IMR-90 (cell line): ENCODE measurements at regions not wholly inside any gene's neighbourhood (a gene's known extent, or its start where the extent isn't known, plus 50 kb on each side); places are given as distances from the start of the nearest gene placed in this dataset.
A peak's percentile ranks its signal among the peaks of the same experiment; 100 is the strongest.

Experiments used
- ATAC-seq: fragments of 200-7000 bp; cut with Tn5 transposase; 2 replicates; pipeline ENCODE4 v1.9.1; 2020; ENCODE audit warnings: low read depth, mild to moderate bottlenecking, moderate library complexity
- BruUV-seq: library from RNA; stranded (reverse); fragments of 400-500 nt; replicated peaks from 2 replicates; lab custom pipeline; 2021; lab: Mats Ljungman, UMichigan
- CTCF ChIA-PET: fragments of 300-600 bp; formaldehyde crosslinking; extraction: SDS; loops from one replicate; lab custom pipeline; 2021; ENCODE audit warnings: antibody characterized with exemption; lab: Yijun Ruan, JAX
- POLR2A ChIA-PET: fragments of 300-600 bp; sonication (Branson Sonifier 250); formaldehyde crosslinking; loops from one replicate; lab custom pipeline; 2022; ENCODE audit warnings: antibody characterized with exemption; ENCODE audit not compliant: unreplicated experiment; lab: Charles Lee
- DNase-seq: peaks from one replicate; pipeline ENCODE4 v3.0.0; 2013
- H2AFZ ChIP-seq: replicated peaks from 2 replicates; pipeline ENCODE3; 2013; ENCODE audit warnings: low read length, mild to moderate bottlenecking; ENCODE audit not compliant: poor library complexity
- H2AK5ac ChIP-seq: 2 replicates; pipeline ENCODE4 v1.6.1; 2013; ENCODE audit warnings: low read depth, low read length, inconsistent platforms
- H2AK9ac ChIP-seq: replicated peaks from 2 replicates; pipeline ENCODE3; 2013; ENCODE audit warnings: mild to moderate bottlenecking, low read depth, low read length, moderate library complexity; ENCODE audit not compliant: poor library complexity
- H2BK120ac ChIP-seq: 2 replicates; pipeline ENCODE4 v1.6.1; 2013; ENCODE audit warnings: low read depth, low read length, inconsistent platforms
- H2BK15ac ChIP-seq: 3 replicates; pipeline ENCODE4 v1.6.1; 2013; ENCODE audit warnings: low read depth, low read length, inconsistent platforms
- H2BK20ac ChIP-seq: 2 replicates; pipeline ENCODE4 v1.6.1; 2013; ENCODE audit warnings: low read depth, mild to moderate bottlenecking, inconsistent platforms, low read length, moderate library complexity
- H2BK5ac ChIP-seq: 2 replicates; pipeline ENCODE4 v1.6.1; 2013; ENCODE audit warnings: mild to moderate bottlenecking, low read depth, low read length, inconsistent platforms; ENCODE audit not compliant: poor library complexity, severe bottlenecking
- H3K14ac ChIP-seq: replicated peaks from 2 replicates; pipeline ENCODE4 v1.6.1; 2013; ENCODE audit warnings: low read depth, low read length, inconsistent platforms
- H3K18ac ChIP-seq: 2 replicates; pipeline ENCODE4 v1.6.1; 2013; ENCODE audit warnings: low read depth, low read length, control low read depth
- H3K23ac ChIP-seq: 2 replicates; pipeline ENCODE4 v1.6.1; 2013; ENCODE audit warnings: low read depth, low read length, inconsistent platforms
- H3K27ac ChIP-seq: 2 replicates; pipeline ENCODE4 v1.5.1; 2013; ENCODE audit warnings: mild to moderate bottlenecking, control low read depth, low read length; ENCODE audit not compliant: insufficient read depth
- H3K27me3 ChIP-seq: 2 replicates; pipeline ENCODE4 v1.6.1; 2013; ENCODE audit warnings: low read length; ENCODE audit not compliant: control insufficient read depth, insufficient read depth
- H3K36me3 ChIP-seq: 2 replicates; pipeline ENCODE4 v1.6.1; 2013; ENCODE audit warnings: low read length, mixed read lengths; ENCODE audit not compliant: control insufficient read depth, insufficient read depth
- H3K4ac ChIP-seq: 2 replicates; pipeline ENCODE4 v1.6.1; 2013; ENCODE audit warnings: low read depth, low read length, inconsistent platforms
- H3K4me1 ChIP-seq: 2 replicates; pipeline ENCODE4 v1.6.1; 2013; ENCODE audit warnings: low read length, mixed read lengths; ENCODE audit not compliant: control insufficient read depth, insufficient read depth
- H3K4me2 ChIP-seq: 2 replicates; pipeline ENCODE4 v1.6.1; 2013; ENCODE audit warnings: low read depth, mild to moderate bottlenecking, control low read depth, low read length, moderate library complexity
- H3K4me3 ChIP-seq: 2 replicates; pipeline ENCODE4 v1.5.1; 2013; ENCODE audit warnings: low read depth, mild to moderate bottlenecking, control low read depth, low read length, moderate library complexity; ENCODE audit not compliant: insufficient read depth
- H3K56ac ChIP-seq: 2 replicates; pipeline ENCODE4 v1.6.1; 2013; ENCODE audit warnings: low read length, inconsistent platforms; ENCODE audit not compliant: insufficient read depth; ENCODE audit errors: extremely low read depth
- H3K79me1 ChIP-seq, 2 experiments: 2 replicates each; pipeline ENCODE4 v1.6.1; 2013; ENCODE audit warnings: low read length in 2 of 2, inconsistent platforms in 1 of 2, low read depth in 1 of 2
- H3K9ac ChIP-seq: 2 replicates; pipeline ENCODE4 v1.6.1; 2013; ENCODE audit warnings: low read depth, low read length, control low read depth
- H3K9me1 ChIP-seq: 2 replicates; pipeline ENCODE4 v1.6.1; 2013; ENCODE audit warnings: low read length, inconsistent platforms; ENCODE audit not compliant: insufficient read depth
- H3K9me3 ChIP-seq: 2 replicates; pipeline ENCODE4 v1.6.1; 2013; ENCODE audit warnings: low read length; ENCODE audit not compliant: control insufficient read depth, insufficient read depth
- H4K20me1 ChIP-seq: 2 replicates; pipeline ENCODE4 v1.6.1; 2013; ENCODE audit warnings: low read length, inconsistent platforms; ENCODE audit not compliant: insufficient read depth
- H4K5ac ChIP-seq: 2 replicates; pipeline ENCODE4 v1.6.1; 2013; ENCODE audit warnings: mild to moderate bottlenecking, low read depth, low read length, control low read depth
- H4K8ac ChIP-seq, 2 experiments: 2 replicates each; pipeline ENCODE4 v1.6.1; 2013; ENCODE audit warnings: low read depth in 2 of 2, low read length in 2 of 2, control low read depth in 1 of 2, inconsistent platforms in 1 of 2
- H4K91ac ChIP-seq: 2 replicates; pipeline ENCODE4 v1.6.1; 2013; ENCODE audit warnings: low read depth, low read length, inconsistent platforms; ENCODE audit not compliant: insufficient read depth
- BHLHE40 ChIP-seq: fragments of 150-350 bp; IDR thresholded peaks from 2 replicates; pipeline ENCODE4 v1.6.1; 2016; ENCODE audit warnings: mild to moderate bottlenecking, low read depth, low read length
- CEBPB ChIP-seq: IDR thresholded peaks from 2 replicates; pipeline ENCODE4 v1.6.1; 2012; ENCODE audit warnings: low read depth, low read length, improper control_type of control experiment
- CHD1 ChIP-seq: IDR thresholded peaks from 2 replicates; pipeline ENCODE4 v1.6.1; 2012; ENCODE audit warnings: low read depth, low read length, improper control_type of control experiment
- CTCF ChIP-seq: conservative IDR thresholded peaks from 2 replicates; pipeline ENCODE4 v1.5.1; 2012; ENCODE audit warnings: mild to moderate bottlenecking, low read depth, low read length, improper control_type of control experiment
- FOS ChIP-seq: fragments of 150-350 bp; IDR thresholded peaks from 2 replicates; pipeline ENCODE4 v1.6.1; 2016; ENCODE audit warnings: low read depth, low read length
- MAFK ChIP-seq: IDR thresholded peaks from 2 replicates; pipeline ENCODE4 v1.6.1; 2012; ENCODE audit warnings: low read depth, low read length, improper control_type of control experiment
- MAZ ChIP-seq: IDR thresholded peaks from 2 replicates; pipeline ENCODE4 v1.6.1; 2012; ENCODE audit warnings: low read depth, mild to moderate bottlenecking, low read length, improper control_type of control experiment, moderate library complexity, borderline replicate concordance
- MXI1 ChIP-seq: IDR thresholded peaks from 2 replicates; pipeline ENCODE4 v1.6.1; 2012; ENCODE audit warnings: low read depth, mild to moderate bottlenecking, low read length, moderate library complexity, borderline replicate concordance
- NFE2L2 ChIP-seq: fragments of 150-350 bp; IDR thresholded peaks from 2 replicates; pipeline ENCODE4 v1.6.1; 2016; ENCODE audit warnings: low read depth, mild to moderate bottlenecking, low read length
- POLR2A ChIP-seq: IDR thresholded peaks from 2 replicates; pipeline ENCODE4 v1.6.1; 2012; ENCODE audit warnings: mild to moderate bottlenecking, low read depth, low read length
- RAD21 ChIP-seq: IDR thresholded peaks from 2 replicates; pipeline ENCODE4 v1.6.1; 2012; ENCODE audit warnings: low read length, improper control_type of control experiment
- RCOR1 ChIP-seq: IDR thresholded peaks from 2 replicates; pipeline ENCODE4 v1.6.1; 2012; ENCODE audit warnings: mild to moderate bottlenecking, low read length, improper control_type of control experiment; ENCODE audit not compliant: insufficient replicate concordance
- RFX5 ChIP-seq: IDR thresholded peaks from 2 replicates; pipeline ENCODE4 v1.8.0; 2012; ENCODE audit warnings: low read depth, mild to moderate bottlenecking, low read length, moderate library complexity
- SMC3 ChIP-seq: fragments of 150-350 bp; IDR thresholded peaks from 2 replicates; pipeline ENCODE4 v1.6.1; 2016; ENCODE audit warnings: low read depth, mild to moderate bottlenecking, antibody characterized with exemption, low read length, moderate library complexity
- WGBS, 2 experiments: methylation state at CpG; one replicate each; pipeline versions ENCODE4 v1.1.5 to v1.1.7; 2013; ENCODE audit warnings: missing lambda C conversion rate in 2 of 2; ENCODE audit not compliant: insufficient read length in 1 of 2; ENCODE audit errors: extremely low coverage in 2 of 2; 5-methylcytosine and 5-hydroxymethylcytosine counted together
- dilution Hi-C: fragments of 300-500 bp; cut with HindIII; formaldehyde crosslinking; loops from one replicate; pipeline ENCODE4 v1.14.3; 2018; ENCODE audit warnings: low sequenced_read_pairs; ENCODE audit not compliant: unreplicated experiment
- in situ Hi-C: fragments of 300-500 bp; cut with MboI; formaldehyde crosslinking; loops from 3 replicates; pipeline ENCODE4 v1.14.3; 2019; ENCODE audit warnings: low sequenced_read_pairs, inconsistent platforms, mixed read lengths
- intact Hi-C: fragments of 100-400 bp; cut with micrococcal nuclease; formaldehyde crosslinking; loops from 2 replicates; pipeline ENCODE4 v1.10.0; 2022
- TF ChIP-seq, protein P1 (sequence below): fragments of 150-350 bp; IDR thresholded peaks from 2 replicates; pipeline ENCODE4 v1.6.1; 2016; ENCODE audit warnings: low read depth, mild to moderate bottlenecking, low read length, moderate library complexity, borderline replicate concordance
- TF ChIP-seq, protein P2 (sequence below): fragments of 150-350 bp; IDR thresholded peaks from 2 replicates; pipeline ENCODE4 v1.6.1; 2017; ENCODE audit warnings: mild to moderate bottlenecking, antibody characterized with exemption, low read length, low read depth

DNA sequence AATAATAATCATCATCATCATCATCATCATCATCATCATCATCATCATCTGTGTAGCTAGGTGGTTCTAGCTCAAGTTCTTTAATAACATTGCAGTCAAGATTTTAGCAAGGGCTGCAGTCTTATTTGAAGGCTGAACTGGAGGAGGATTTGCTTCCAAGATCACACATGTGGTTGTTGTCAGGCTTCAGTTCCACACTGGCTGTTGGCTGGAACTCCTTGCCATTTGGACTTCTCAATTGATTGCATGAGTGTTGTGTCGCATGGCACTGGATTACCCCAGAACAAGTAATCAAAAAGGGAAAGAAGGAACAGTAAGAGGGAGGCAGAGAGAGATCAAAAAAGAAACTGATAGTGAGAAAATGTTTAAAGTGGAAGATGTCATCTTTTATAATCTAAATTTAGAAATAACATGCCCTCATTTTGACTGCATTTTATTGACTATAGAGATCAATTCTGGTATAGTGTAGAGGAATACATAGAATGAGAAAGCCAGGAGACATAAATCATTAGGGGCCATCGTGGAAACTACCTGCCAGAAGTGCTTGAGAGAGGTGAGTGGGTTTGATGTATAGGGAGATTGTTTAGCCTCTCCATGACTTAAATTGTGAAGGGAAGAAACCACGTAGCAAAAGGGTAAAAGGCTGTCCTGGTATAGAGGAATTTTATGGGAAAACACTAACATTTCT is 346.6 kb upstream of the RBMS3 start:
- H4K20me1 ChIP-seq = no peaks in the 10 kb centered on the region
- no peak overlapping the region for H2BK20ac ChIP-seq
- peak overlapping the region; percentile 17 for H2AK9ac ChIP-seq
- no peaks in the 10 kb centered on the region for H3K9me3 ChIP-seq
- H3K27me3 ChIP-seq = peaks cover 2% of the 10 kb centered on the region; the same call in 1 of the 2 replicates
- POLR2A ChIA-PET = no interaction called here
- no peaks in the 10 kb centered on the region for H3K4me1 ChIP-seq
- no peak overlapping the region for H2BK5ac ChIP-seq
- 67% methylated on average over 1 of the region's 3 CpGs; no CpG with 5 or more reads in 1 of the 2 experiments for WGBS, 2 experiments
- no peak overlapping the region for H2BK15ac ChIP-seq
- ATAC-seq = no peak
- H3K4me3 ChIP-seq = no peak overlapping the region
- H3K79me1 ChIP-seq = no peaks in the 10 kb centered on the region
- H2BK120ac ChIP-seq = no peak overlapping the region
- H4K91ac ChIP-seq = no peak overlapping the region
- no peak overlapping the region for H3K14ac ChIP-seq
- no peak overlapping the region for H2AFZ ChIP-seq
- H3K4ac ChIP-seq = no peak overlapping the region
- no peak overlapping the region for H2AK5ac ChIP-seq
- intact Hi-C loops (no loop called here), dilution Hi-C loops (no loop called here), in situ Hi-C loops (no loop called here)
- DNase-seq = no peak
- H3K18ac ChIP-seq = no peak overlapping the region
- CTCF ChIA-PET = no interaction called here
- no peak overlapping the region for H3K23ac ChIP-seq
- no peak overlapping the region for H3K27ac ChIP-seq
- H3K4me2 ChIP-seq = no peak overlapping the region
- no peak overlapping the region for H4K5ac ChIP-seq
- no peaks in the 10 kb centered on the region for H3K9me1 ChIP-seq
- TF ChIP-seq FOS (no peak), RFX5 (no peak), MAZ (no peak), RCOR1 (no peak), RAD21 (no peak), CTCF (no peak), SMC3 (no peak), CEBPB (no peak), NFE2L2 (no peak), BHLHE40 (no peak), MAFK (no peak), POLR2A (no peak), CHD1 (no peak), MXI1 (no peak)
- TF ChIP-seq, protein P1, sequence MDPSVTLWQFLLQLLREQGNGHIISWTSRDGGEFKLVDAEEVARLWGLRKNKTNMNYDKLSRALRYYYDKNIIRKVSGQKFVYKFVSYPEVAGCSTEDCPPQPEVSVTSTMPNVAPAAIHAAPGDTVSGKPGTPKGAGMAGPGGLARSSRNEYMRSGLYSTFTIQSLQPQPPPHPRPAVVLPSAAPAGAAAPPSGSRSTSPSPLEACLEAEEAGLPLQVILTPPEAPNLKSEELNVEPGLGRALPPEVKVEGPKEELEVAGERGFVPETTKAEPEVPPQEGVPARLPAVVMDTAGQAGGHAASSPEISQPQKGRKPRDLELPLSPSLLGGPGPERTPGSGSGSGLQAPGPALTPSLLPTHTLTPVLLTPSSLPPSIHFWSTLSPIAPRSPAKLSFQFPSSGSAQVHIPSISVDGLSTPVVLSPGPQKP = no peak
- TF ChIP-seq, protein P2, sequence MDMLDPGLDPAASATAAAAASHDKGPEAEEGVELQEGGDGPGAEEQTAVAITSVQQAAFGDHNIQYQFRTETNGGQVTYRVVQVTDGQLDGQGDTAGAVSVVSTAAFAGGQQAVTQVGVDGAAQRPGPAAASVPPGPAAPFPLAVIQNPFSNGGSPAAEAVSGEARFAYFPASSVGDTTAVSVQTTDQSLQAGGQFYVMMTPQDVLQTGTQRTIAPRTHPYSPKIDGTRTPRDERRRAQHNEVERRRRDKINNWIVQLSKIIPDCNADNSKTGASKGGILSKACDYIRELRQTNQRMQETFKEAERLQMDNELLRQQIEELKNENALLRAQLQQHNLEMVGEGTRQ = no peak
- H3K36me3 ChIP-seq = no peaks in the 10 kb centered on the region
- H3K9ac ChIP-seq = no peak overlapping the region
- no peak overlapping the region for H4K8ac ChIP-seq
- no peak overlapping the region for H3K56ac ChIP-seq
- no TSS peak for BruUV-seq
